GM12892 (cell line): ENCODE measurements at regions not wholly inside any gene's neighbourhood (a gene's known extent, or its start where the extent isn't known, plus 50 kb on each side); places are given as distances from the start of the nearest gene placed in this dataset.

Experiments
- POLR2A ChIP-seq: IDR thresholded peaks from 2 replicates; pipeline ENCODE4 v1.6.1; 2011; ENCODE audit warnings: low read depth, low read length, control low read depth
- POLR2AphosphoS5 ChIP-seq: IDR thresholded peaks from 2 replicates; pipeline ENCODE4 v1.6.1; 2011; ENCODE audit warnings: low read depth, low read length, control low read depth
- TAF1 ChIP-seq: IDR thresholded peaks from 2 replicates; pipeline ENCODE4 v1.6.1; 2011; ENCODE audit warnings: low read depth, mild to moderate bottlenecking, control low read depth, low read length, borderline replicate concordance

GRCh38 chr6:155709262-155709661 lies 253.6 kb upstream of the NOX3 start:
- TF ChIP-seq POLR2A (no peak), TAF1 (no peak), POLR2AphosphoS5 (no peak)
